ENCODE measurements at regions not wholly inside any gene's neighbourhood (a gene's known extent, or its start where the extent isn't known, plus 50 kb on each side); places are given as distances from the start of the nearest gene placed in this dataset.

DNA sequence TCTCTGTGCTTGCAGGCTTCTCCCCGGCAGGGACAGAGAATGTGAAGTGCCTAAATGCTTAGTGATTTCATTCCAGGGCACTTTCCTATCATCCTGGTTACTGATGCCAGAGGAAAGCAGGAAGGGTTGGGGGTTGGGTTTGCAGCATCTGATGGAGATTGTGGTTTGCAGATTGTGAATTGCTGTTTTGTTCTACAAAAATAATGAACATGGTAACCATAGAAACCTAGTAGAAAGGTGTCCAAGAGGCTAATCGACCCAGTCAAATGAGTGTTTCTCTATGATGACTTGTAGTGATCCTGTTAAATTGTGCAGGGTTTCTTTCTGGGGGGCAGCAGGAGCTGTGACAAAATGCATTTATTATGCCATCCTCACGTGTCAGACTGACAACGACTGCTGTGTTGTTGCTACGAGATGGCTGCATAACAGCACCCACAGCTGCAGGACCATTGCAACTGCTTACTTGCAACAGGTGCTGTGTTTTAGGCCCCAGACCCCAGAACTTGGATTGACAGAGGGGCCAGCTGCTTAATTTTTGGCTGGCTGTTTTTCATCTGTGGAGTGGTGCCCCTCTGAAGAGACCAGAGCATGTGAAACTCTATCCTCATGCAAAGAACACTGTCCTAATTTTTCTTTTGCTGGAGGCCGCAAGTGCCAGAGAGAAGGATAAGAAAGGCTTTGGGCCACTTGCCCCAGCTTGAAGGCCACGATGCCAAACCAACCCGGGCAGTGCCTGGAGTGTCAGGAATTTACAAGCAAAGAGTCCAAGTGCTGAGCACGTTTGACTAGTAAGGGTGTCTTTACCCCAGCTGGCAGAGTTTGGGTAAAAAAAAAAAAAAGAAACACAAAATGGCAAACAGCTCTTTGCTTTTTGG lies 397.8 kb downstream of the GADD45G start:
- TF ChIP-seq POLR2A (IDR thresholded peaks at IDR 0.05; ENCODE audit: extremely low read depth, insufficient read length): no peak
- TF ChIP-seq, protein P1, sequence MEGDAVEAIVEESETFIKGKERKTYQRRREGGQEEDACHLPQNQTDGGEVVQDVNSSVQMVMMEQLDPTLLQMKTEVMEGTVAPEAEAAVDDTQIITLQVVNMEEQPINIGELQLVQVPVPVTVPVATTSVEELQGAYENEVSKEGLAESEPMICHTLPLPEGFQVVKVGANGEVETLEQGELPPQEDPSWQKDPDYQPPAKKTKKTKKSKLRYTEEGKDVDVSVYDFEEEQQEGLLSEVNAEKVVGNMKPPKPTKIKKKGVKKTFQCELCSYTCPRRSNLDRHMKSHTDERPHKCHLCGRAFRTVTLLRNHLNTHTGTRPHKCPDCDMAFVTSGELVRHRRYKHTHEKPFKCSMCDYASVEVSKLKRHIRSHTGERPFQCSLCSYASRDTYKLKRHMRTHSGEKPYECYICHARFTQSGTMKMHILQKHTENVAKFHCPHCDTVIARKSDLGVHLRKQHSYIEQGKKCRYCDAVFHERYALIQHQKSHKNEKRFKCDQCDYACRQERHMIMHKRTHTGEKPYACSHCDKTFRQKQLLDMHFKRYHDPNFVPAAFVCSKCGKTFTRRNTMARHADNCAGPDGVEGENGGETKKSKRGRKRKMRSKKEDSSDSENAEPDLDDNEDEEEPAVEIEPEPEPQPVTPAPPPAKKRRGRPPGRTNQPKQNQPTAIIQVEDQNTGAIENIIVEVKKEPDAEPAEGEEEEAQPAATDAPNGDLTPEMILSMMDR (IDR thresholded peaks at IDR 0.05; ENCODE audit: low read depth, low read length): no peak
- TF ChIP-seq, protein P2, sequence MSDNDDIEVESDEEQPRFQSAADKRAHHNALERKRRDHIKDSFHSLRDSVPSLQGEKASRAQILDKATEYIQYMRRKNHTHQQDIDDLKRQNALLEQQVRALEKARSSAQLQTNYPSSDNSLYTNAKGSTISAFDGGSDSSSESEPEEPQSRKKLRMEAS (IDR thresholded peaks at IDR 0.05; ENCODE audit: low read depth, low read length): no peak
- TF ChIP-seq MYC (IDR thresholded peaks at IDR 0.05; ENCODE audit: low read depth, low read length): no peak
